SH-SY5Y (cell line): ENCODE measurements at regions not wholly inside any gene's neighbourhood (a gene's known extent, or its start where the extent isn't known, plus 50 kb on each side); places are given as distances from the start of the nearest gene placed in this dataset.

ENCODE experiments used
- GATA2 ChIP-seq: IDR thresholded peaks from 2 replicates; pipeline ENCODE4 v1.6.1; 2011; ENCODE audit warnings: mild to moderate bottlenecking, low read depth, low read length
- GATA3 ChIP-seq: IDR thresholded peaks from 2 replicates; pipeline ENCODE4 v1.6.1; 2011; ENCODE audit warnings: low read depth, mild to moderate bottlenecking, low read length, moderate library complexity

DNA sequence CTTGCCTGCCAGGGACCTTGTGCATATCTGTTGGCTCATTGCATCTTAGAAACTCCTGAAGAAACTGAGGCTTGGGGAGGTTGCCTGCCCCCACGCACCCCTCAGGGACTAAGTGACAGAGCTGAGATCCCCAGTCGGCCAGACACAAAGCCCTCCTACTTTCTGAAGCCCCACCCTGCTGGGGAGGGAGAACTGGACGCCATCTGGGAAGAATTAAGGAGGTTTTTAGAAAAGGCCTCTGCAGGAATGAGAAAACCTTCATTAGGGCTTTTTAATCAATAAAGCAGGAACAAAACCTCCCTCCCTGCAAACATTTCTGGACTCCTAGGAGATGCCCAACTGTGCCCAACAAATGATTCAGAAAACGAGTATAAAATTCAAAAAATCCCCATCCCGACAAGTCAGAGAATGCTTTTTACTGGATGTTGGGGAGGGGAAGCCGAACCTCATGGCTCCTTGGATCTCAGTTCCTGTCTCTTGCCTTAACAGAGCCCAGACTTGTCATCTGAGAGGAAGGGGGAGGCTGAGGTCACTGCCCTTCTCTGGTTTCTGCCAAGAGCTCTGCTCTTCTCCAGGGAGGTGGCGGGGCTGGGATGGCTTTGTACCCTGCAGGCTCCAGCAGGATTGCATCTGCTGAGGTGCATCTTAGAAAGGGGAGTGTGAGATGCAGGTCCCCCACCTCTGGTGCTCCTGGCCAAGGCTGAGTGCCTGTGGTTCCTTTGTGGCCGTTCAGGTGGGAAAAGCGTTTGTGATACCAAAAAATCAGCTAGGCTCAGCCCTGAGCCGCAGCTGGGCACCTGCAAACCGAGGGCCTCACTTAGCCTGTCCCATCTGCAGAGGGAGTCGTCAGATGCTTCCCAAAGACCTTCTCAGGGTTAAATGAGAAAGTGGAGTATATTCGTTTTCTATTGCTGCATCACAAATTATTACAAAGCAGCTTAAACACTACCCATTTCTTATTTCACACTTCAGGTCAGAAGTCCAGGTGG lies 142.4 kb downstream of the ZFP36L2 start:
- TF ChIP-seq GATA3: no peak
- no peak for TF ChIP-seq GATA2

DNA sequence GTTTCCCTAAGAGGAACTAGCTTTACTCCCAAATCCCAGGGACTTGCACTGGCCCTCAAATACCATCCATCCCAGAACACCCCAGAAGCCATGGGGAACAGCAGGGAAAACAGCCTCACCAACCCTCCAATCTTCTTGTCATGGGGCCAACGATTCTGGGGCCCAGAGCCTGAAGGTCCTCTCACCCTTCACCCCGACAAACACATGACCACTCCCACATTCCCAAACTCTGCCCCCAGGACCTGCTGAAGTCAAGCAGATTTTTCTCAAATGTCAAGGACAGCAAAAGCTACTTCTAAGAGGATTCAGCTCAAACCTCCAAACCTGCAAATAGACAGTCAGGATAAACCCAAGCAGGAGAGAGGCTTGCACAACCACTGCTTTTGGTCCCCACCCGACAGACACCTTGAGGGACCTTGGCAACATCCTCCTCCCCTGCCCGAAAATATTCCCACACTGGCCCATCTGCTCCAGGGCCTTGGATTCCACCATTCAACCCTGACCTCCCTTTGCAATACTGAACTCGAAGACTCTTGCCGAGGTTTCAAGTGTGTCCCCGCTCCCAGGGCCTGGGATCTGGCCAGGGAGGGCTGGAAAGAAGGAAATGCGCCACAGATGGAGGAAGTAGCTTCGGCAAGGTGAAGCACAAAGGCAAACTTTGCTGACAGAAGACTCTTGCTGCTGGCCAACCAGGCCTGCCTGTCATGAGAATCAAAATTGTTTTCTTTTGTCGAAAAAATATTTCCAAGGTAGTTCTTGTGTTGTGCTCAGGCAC lies 143.3 kb downstream of the ZFP36L2 start:
- TF ChIP-seq GATA2 (no peak), GATA3 (no peak)

DNA sequence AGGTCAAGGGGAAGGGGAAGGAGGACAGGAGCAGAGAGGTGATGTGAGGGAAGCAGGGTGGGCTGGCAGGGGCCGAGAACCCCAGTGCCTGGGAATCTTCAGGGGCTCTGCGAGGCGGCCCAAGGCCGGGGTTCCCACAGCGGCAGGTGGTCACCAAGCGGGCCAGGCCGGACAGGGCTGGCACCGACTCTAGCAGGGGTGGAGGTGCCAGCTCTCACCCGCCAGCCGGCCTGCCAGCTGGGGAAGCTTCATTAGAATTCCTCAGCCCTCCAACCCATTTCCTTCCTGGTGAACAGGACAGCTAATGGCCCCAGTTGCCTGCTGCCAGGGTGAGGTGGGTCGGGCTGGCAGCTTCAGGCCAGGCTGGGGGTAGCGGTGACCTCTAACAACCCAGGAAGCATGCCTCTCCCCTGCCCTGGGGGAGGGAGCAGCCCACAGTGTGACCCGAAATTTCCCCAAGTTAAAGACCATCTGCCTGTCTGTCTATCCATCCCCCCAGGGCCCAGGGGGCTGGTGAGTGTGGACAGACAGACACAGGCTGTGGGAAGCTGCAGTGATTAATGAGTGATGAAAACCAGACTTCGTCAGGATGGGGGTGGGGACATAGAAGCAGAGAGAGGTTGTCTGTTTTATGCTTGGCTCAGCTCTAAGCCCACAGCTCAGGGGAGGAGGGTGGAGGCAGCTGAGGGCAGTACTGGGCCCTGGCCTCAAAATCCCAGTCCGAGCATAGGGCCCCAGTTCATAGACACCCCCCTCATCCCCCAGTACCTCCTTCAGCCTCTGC lies 144.1 kb downstream of the ZFP36L2 start:
- no peak for TF ChIP-seq GATA2
- no peak for TF ChIP-seq GATA3

DNA sequence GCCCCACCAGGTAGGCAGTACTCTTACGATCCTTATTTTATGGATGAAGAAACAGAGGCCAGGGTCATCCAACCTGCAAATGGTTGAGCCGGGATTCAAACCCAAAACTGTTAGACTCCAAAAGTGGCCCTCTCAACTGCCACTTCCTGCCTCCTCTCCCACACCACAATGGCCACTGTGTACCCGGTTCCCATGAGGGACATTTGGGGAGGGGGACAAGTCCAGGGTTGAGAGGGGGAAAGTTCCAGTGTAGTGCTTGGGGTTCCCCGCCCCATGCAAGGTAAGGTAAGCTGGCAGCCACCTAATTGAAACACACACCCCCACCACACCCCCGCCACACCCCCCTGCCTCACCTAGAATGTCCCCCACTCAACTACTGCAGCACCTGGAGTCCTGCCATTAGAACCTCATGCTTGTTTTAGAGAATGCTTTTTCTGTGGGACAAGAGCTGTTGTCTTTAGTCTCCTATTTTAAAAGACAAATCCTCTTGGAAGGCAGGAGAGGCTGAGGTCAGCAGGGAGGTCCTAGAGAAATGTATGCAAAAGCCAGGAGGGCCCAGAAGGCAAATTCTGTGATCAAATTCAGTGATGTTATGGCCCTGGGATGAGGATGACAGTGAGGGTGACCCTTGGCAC lies 145.2 kb downstream of the ZFP36L2 start:
- TF ChIP-seq GATA3 (no peak), GATA2 (no peak)

- TF ChIP-seq GATA3 (no peak), GATA2 (no peak)
Measured at GRCh38 chr2:43080571-43081021, 145.8 kb downstream of the ZFP36L2 start.

GRCh38 chr2:43078781-43079755 lies 147.3 kb downstream of the ZFP36L2 start:
- TF ChIP-seq GATA2: no peak
- TF ChIP-seq GATA3: no peak

DNA sequence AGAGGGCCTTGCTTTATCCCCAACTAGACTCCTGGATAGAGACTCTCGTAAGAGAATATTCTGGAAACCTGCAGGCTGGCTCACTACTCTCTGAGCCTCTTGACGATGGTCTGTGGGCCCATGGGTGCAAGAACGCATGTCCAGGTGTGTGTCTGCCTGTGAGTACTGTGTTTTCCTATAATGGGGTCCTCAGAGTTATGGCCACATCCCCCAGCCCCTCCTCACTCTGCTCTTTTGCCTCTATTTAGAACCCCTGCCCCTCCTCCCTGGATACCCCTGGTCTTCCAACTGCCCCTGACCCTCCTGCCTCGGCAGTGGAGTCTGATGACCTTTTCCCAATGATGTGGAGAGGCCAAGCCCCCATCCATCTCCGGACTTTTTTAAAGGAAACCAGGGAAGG lies 148.1 kb downstream of the ZFP36L2 start:
- TF ChIP-seq GATA2 (no peak), GATA3 (no peak)

DNA sequence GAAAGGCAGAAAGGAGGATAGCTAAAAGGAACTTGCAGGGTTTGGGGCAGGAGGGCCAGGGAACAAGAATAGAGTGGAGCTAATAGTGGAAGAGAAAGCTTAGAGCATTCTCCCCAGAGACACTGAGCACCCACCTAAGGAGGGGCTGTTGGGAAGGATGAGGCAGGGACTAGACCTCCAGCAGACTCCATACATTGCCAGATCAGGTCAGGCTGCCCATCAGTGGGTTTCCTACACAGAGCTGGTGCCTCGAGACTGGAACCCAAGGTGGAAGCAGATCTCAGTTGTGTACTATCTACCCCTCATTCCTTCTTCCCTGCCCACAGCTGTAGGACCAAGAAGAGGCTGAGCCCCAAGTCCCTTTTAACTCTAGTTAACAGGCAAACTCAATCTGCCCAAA lies 148.5 kb downstream of the ZFP36L2 start:
- TF ChIP-seq GATA3: no peak

DNA sequence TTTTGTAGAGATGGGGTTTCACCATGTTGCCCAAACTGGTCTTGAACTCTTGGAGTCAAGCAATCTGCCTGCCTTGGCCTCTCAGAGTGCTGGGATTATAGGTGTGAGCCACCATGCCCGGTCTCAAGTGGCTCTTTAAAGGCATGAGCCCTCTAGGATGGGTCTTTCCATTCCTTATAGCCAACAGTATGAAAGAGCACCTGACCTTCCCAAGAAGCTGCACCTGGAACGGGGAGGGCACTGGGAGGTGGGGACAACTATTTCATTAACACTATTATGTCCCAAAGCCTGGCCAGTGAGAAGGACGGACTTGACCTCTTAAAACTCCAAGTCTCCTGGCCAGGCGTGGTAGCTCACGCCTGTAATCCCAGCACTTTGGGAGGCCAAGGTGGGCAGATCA lies 149.7 kb downstream of the ZFP36L2 start:
- TF ChIP-seq GATA3 (no peak), GATA2 (no peak)

GRCh38 chr2:43075811-43076585 lies 150.4 kb downstream of the ZFP36L2 start:
- TF ChIP-seq GATA2 (no peak), GATA3 (no peak)

GRCh38 chr2:43075054-43075593 lies 151.3 kb downstream of the ZFP36L2 start:
- TF ChIP-seq GATA3 (no peak), GATA2 (no peak)

GRCh38 chr2:43074592-43075053 lies 151.8 kb downstream of the ZFP36L2 start:
- TF ChIP-seq GATA2: no peak
- TF ChIP-seq GATA3: no peak

DNA sequence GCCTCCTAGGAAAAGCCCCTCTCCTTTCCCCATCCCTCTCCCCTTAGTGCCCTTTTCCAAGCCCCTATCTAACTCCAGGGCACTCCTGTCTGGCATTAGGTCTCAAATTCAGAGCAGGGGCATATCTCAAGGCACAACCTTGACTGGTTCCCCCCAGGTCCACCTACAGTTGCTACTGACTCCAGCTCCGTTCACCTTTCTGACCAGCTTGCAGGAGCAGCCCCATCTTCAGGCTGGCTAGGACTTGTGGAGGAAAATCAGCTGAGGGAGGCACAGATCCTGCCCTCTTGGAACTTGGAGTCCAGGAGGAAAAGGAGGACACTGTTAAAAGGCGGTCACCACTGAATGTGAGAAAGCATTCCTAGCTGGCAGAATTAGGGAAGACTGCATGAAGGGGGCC lies 152.4 kb downstream of the ZFP36L2 start:
- no peak for TF ChIP-seq GATA2
- no peak for TF ChIP-seq GATA3
